GM12891 (cell line): ENCODE measurements at regions not wholly inside any gene's neighbourhood (a gene's known extent, or its start where the extent isn't known, plus 50 kb on each side); places are given as distances from the start of the nearest gene placed in this dataset.

ENCODE experiments used
- PAX5 ChIP-seq: IDR thresholded peaks from 2 replicates; pipeline ENCODE4 v1.6.1; 2011; ENCODE audit warnings: low read length, moderate library complexity, mild to moderate bottlenecking; ENCODE audit not compliant: insufficient read depth, severe bottlenecking
- POLR2A ChIP-seq: IDR thresholded peaks from 2 replicates; pipeline ENCODE4 v1.6.1; 2011; ENCODE audit warnings: low read depth, low read length, control low read depth
- POLR2AphosphoS5 ChIP-seq: IDR thresholded peaks from 2 replicates; pipeline ENCODE4 v1.6.1; 2011; ENCODE audit warnings: low read depth, low read length, control low read depth
- SPI1 ChIP-seq: IDR thresholded peaks from 2 replicates; pipeline ENCODE4 v1.6.1; 2011; ENCODE audit warnings: low read depth, low read length, control low read depth
- TAF1 ChIP-seq: IDR thresholded peaks from 2 replicates; pipeline ENCODE4 v1.6.1; 2011; ENCODE audit warnings: low read depth, low read length, control low read depth

DNA sequence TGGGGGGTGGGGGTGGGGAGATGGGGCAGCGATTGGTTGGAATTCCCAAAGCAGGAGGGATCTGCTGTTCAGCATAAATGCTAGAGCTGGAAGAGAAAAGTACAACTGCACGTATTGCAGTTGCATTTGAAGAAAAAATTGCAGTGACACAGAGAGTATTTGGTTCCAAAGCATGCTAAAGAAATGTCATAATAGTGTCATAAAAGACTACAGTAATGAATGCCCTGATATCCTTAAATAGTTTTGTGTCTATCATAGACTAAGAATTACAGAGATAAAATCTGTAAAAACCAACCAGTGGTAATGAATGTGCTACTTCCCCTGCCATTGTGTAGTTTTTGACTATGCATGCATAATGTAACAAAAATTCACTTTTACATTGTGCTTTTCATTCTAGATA, 693.6 kb upstream of the SLC35B3 start:
- TF ChIP-seq POLR2AphosphoS5 (no peak), TAF1 (no peak), POLR2A (no peak), SPI1 (no peak), PAX5 (no peak)
